Activated T-cell treated with anti-CD3 and anti-CD28 coated beads, Interleukin-2, amount 50 U/mL, for 1 hour (primary cell): ENCODE measurements at regions not wholly inside any gene's neighbourhood (a gene's known extent, or its start where the extent isn't known, plus 50 kb on each side); places are given as distances from the start of the nearest gene placed in this dataset.
A peak's percentile ranks its signal among the peaks of the same experiment; 100 is the strongest.

Experiments
- DNase-seq: peaks from one replicate; pipeline ENCODE4 v3.0.0-alpha.2; 2020

DNA sequence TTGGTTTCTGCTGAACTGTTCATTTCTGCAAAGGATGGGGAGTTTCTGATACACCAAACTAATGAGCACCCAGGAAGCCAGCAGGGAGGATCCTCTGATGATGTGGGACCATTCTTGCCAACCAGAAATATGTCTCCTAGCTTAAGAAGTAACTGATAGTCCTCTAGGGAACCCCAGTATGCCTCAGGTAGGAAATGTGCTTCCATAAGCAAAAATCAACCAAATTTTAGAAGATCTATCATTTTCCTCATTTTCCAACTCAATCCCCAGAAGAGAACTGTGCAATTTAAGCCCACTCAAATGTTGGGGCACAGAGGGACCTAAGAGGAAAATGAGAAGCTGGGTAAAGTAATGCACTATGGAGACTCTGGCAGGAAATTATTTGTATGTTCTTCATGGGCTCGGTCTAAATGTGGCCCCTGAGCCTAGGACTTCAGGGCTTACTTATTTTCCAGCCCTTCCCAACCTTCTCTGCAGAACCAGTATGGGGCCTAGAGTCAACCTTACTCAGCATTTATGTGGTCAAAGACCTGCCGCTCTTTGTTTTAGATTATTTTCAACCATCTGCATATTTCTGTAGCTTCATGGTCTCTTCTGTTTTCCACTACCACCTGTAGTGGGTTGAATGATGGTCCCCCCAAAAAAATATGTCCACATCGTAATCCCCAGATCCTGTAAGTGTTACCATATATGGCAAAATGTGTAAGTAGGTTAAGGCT is 359.8 kb upstream of the CDH4 start:
- no peak for DNase-seq

DNA sequence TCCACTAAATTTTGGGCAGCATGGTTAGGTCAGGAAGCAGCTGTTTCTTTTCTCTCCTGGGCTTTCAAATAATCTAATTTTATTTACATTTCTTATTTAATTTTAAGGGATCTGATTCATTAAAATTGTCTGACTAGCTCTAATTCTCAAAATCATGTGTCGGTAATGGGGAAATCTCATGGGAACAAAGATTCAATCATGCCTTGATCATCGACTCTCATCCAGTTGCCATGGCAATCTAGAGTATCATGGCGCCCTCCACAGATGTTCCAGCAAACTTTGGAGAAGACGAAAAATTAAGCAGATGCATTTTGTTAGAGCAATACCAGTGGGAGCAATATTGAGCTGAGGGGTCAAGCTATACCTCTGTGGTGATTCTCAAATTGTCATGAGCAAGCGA is 358.0 kb upstream of the CDH4 start:
- DNase-seq = no peak

DNA sequence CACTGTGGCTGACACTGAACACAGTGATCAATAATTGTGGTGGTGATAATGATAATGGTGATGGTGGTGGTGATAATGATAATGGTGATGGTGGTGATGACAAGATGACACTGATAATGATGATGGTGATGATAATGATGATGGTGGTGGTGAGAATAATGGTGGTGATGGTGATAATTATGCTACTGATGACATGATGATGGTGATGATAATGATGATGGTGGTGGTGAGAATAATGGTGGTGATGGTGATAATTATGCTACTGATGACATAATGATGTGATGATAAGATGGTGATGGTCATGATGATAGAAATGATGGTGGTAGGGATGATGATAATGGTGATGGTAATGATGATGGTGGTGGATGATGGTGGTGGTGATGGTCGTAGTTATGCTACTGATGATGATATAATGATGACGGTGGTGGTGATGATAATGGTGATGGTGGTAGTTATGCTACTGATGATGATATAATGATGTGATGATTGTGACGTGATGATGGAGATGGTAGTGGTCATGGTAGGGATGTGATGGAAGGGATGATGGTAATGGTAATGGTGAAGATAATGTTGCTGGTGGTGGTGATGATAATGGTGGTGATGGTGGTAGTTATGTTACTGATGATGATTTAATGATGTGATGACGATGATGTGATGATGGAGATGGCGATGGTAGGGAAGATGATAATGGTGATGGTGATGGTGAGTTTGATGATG is 356.5 kb upstream of the CDH4 start:
- DNase-seq = no peak

DNA sequence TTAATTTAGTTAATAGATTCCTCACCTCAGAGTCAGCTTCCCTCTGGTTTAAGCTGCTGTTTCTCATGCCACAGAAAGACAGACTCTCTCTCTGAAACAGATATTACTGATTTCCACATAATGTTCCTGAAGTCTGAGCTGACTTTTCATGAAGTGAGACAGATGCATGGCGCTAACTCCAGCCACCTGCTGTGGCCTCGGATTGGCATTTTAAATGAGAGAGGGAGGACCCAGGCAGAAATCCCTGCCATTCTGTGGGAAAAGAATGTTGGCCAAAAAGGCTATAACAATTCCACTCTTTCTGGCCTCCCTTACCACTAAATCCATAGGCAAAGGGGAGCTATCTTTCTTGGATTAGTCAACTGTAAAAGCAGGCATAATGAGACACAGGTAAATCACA is 354.1 kb upstream of the CDH4 start:
- DNase-seq = no peak

DNA sequence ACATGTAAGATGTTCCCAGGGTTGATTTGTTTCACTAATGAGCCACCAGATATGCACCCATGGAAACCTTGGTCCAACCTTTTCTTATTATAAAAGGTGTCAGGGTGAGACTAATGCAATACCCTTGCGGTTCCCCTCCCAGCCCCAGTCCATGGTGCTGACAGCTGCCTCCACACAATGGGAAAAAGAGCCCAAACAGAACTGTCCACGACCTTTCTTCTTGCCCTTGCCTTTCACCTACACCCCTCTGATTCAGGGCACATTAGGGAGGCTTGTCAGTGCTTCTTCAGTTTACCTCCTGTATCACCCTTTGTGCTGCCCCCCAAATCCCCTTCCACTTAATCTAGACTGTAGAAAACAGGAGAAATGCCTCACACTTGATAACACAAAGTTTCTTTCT is 352.7 kb upstream of the CDH4 start:
- no peak for DNase-seq

DNA sequence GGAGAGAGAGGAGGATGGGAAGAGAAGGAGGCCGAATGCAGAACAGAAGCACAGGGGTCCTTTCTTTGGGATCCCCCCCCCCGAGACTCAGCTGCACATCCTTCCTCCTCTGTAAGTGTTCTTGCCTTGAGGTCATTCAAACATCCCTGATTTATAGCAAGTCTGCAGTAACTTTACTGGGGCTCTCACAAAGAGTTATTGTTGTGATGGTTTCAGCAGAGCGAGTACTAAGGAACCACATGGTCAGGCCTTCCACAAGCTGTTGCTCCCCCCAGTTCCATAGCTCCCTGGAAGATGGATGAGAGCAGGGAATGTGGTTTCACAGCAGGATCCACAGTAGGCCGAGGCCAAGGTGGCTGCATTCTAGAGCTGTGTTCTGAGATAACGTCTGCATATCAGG is 351.4 kb upstream of the CDH4 start:
- no peak for DNase-seq

DNA sequence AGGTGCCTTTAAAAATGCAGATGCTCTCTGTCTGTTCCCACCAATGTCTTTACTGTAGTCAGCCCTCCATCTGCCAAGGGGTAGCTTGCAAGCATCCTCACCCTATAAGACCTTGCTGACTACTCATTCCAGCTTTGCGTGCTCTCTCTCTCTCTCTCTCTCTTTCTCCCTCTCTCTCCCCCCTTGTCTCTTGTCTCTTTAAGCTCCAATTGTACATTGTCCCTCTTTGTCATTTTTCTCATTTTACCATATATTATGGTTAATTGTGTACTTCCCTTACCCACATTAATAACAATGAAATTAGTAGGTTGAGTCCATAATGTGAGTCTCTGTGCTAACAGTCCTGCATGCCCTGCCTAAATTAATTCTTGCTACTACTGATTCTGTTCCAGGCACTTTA is 350.2 kb upstream of the CDH4 start:
- no peak for DNase-seq

DNA sequence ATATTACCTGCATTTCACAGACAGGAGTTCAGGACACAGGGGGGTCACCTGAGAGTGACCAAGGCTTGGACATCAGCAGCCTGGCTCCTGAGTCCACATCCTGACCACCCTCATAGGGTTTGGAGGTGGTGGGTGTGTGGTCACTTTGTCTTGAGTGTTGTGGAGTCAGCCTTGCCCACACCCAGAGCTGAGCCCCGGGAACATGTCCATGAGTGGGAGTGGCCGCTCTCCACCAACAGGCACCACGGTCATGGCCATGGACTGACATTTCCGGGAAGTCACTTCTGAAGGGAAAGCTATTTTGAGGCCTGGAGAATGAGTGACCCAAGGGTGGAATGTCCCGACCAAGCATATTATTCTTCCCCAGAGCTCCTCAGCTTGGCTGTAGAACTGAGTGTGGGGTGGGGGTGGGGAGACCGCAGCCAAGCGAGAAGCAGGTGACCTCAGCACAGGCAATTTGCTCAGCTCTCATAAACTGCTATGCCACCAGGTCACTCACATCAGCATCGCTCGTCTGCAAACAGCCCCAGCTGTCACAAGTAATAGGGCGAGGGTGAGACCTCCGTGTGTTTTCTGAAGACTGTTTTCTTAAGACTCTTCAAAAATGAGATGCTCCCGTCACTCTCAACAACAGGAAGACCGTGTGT is 348.6 kb upstream of the CDH4 start:
- DNase-seq = no peak

DNA sequence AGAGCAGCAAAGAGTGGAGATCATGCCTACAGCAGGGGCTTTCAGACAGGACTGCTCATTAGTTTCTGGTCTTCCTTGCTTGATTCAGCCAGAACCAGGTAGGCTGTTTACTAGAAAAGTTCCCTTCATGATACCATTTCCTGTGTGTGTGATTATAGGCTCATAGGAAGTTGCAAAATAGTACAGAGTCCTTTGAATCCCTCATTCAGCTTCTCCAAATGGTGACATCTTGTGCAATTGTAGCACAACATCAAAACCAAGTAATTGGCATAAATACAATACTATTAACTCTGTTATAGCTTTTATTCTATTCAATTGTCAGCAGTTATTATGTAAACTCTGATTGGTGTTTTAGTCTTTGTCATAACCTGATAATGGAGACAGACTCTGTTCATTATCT is 347.3 kb upstream of the CDH4 start:
- DNase-seq = no peak

DNA sequence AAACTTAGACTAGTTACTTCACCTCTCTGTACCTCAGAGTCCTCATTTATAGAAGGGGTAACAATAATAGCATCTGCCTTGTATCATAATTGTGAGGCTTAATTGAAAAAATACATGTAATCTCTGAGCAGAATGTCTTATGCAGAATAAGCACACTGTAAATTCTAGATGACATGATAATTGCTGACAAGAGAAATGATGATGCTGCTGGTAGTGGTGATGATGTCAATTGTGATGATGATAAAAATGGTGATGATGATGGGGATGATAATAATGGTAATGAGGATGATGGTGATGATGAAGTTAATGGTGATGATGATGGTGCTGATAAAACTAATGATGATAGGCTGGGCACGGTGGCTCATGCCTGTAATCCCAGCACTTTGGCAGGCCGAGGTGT is 346.1 kb upstream of the CDH4 start:
- no peak for DNase-seq

DNA sequence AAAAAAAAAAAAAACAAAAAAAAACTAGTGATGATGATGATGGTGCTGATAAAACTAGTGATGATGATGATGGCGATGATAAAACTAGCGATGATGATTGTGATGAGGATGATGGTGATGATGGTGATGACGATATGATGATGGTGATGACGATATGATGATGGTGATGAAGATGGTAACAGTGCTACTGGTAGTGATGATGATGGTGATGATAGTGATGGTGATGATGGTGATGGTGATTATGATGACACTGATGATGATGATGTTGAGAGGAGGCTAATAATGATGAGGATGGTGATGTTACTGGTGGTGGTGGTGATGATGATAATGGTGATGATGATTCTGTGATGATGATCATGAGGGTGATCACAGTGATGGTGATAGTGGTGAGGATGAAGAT is 345.5 kb upstream of the CDH4 start:
- no peak for DNase-seq

DNA sequence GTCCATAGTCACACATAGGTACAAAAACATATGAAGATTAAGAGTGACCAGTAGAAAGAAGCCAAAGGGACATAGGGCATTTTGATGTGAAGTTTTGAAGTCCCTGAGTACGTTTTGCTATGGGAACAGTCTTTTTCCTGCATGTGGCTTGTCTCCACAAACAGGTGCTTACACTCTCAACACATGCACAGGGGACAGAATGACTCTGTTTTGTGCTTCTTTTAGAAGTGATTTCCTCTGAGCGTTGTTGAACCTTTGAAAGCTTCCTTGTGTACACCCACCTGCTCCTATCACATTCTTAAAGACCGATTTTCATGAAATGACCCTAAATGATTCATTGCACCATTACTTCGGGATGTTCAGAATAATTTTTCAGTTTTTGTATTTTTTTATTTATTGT is 338.8 kb upstream of the CDH4 start:
- DNase-seq = no peak

DNA sequence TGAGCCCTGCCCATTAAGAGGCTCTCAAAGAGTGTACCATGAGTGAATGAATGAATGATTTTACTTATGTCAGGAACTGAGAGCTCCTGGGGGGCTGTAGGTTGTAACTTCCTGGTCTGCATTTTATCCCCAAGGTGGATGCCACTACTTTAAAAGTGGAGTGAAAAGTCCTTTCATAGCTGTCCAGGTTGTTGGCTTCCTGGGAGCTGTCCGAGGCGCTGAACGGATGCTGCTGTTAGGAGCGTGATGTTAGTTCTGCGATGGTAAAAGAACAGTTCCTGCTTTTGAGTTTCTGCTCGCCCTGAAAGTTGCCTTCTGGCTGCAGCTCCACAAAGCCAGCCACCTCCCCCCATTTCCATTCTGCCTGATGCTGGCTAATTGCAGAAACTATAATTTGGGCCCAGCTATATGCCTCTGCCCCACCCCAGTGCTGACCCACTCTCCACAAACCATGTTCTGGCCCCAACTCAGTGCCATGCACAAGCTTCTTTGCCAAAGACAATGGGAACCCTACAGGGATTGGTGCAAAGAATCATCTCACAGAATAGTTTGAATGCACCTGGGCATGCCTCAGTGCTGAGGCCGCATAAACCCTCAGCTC is 330.9 kb upstream of the CDH4 start:
- peak; percentile 21 for DNase-seq

DNA sequence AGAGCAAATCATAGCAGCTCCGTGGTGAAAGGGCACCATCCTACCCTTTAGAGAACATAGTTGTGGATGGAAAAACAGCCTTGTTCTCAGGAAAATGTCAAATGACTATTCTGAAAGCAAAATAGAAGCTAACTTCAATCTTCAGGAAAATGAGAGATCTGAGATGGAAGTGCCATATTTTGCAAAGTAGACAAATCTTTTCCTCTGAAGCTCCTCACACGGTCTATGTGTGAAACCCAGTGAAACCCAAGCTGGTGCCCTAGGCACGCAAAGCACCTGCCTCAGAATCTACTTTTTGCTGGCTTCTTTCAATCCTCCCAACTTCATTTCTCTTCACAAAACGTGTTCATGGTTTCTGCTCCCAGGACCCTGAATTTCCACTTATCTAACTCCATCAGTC is 325.2 kb upstream of the CDH4 start:
- no peak for DNase-seq

DNA sequence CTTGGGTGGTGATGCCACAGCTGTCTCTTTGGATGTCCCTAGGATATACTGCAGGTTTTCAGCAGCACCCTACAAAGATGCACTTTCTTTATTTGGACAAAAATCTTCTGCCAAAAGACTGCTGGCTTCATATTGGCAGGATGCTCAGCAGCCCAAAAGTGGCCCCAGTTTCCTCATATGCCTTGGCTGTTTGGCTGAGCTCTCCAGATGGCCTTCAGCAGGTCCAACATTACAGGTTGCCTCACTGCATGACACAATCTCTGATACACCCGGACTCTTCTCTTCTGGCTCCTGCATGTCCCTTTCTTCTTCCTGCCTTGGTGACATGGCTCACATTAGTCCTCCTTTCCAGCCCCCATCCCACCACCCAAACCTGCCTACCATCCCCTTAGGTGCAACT is 323.7 kb upstream of the CDH4 start:
- DNase-seq = no peak

DNA sequence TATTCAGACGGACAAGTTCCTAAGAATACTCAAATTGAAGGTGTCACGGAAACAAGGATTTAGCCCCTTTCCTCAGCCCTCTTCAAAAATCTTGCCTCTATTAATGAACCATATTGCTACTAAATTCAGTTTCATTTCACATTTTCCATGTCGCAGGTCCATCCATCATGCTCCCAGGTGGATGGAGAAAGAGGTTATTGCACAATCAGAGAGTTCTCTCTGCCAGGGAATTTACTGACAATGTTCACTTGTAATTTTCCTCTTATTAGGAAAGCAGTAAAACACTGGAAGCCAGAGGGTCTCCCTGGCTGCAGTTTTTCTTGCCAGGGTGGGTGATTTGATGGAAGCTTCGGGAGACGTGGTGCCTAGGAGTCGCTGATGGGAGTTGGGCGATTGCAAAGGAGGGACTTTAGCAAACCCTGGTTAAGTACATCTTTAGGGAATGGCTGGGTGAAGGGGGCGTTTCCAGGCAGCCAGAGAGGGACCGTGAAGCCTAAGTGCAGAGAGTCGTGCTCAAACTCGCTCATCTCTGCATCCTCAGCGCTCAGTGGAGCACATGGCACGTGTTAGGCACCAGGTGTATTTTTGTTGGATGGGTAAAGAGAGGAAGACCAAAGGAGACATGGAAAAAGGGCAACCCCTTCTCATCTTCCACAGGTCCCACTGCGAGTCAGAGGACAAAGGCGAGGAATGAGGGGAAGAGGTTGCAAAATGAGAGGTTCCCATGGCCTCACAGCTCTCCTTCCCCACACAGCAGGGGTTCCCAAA is 321.9 kb upstream of the CDH4 start:
- no peak for DNase-seq

DNA sequence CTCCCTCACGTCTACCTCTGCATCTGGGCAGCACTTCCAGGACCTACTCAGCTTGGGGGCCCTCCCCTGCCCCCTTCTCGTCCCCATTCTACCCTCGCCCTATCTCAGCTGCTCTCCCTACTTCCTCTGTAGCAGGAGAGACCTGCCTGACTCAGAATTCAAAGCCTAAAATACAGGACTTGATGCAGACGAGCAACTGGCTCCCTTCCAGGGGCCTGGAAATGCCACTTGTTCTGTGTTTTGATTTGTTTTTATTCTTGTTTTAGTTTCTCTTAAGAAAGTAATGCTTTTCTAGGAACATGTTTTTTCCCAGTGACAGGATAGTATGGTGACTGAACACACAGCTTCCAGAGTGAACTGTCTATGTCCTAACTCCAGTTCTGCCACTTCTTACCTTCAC is 320.4 kb upstream of the CDH4 start:
- DNase-seq = no peak

DNA sequence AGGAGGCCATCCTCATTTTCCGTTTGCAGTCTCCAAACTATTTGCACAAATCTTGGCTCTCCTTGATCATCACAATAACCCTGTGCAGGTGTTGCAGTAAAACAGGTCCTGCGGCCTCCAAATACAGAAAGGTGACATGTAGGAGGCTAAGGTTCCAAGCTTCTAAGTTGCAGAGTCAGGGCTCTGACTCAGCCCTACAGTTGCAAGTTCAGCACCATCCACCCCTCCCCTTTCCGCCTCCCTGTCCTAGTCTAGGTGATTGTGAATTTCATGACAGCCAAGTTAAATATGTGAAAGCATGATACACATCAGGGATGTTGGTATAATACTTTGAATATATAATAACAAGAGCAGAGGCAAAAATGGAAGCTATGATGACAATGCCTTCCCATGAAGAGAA is 317.3 kb upstream of the CDH4 start:
- DNase-seq = no peak

DNA sequence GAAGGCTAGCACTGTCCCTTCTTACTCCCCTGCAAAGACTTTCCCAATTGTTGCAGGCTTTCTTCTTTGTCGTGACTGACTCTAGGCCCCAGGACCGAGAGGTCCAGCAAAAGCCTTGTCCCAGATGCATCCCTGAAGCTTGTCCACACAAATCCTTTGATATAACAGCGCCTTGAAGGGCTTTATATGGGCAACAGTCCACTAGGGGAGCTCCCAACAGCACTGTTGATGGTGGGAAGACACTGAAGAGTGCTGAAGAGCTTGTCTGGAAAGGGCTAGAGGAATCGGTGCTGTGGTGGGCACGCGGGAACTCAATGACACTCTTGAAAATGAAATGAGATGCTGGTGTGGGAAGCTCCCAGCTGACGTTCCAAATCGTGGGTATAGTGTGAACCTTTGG is 316.1 kb upstream of the CDH4 start:
- no peak for DNase-seq

DNA sequence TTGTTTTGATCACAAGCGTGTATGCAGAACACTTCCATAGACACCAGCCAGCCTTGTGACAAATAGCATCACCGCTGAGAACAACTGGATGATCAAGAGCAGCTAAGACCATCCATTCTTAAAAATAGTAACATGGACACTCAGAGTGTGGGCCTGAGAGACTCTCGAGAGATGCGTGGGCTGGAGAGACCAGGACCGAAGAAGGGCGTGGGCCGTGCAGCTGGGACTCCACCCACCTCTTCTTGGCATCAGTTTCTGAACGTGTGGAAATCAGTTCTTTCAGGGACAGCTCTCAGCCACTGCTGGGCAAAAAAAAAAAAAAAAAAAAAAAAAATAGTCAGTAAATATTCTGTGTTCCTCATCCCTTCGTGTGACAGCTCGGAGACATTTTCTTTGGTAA is 314.5 kb upstream of the CDH4 start:
- no peak for DNase-seq

DNA sequence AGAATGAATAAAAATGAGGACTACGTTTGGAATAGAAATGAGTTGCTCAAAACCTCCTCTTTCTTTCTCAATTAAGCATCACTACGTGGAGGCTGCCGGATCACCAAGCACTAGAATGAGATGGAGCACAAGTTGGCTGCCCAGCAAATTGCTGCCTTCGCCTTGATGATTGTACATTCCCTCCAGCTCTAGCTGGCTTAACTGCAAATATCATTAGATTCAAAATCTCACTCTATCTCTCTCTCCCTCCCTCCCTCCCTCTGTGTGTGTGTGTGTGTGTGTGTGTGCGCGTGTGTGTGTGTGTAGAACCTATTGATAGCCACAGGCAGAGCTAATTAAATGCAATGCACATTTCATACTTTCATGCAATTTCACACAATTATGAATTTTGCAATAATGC is 310.7 kb upstream of the CDH4 start:
- no peak for DNase-seq

DNA sequence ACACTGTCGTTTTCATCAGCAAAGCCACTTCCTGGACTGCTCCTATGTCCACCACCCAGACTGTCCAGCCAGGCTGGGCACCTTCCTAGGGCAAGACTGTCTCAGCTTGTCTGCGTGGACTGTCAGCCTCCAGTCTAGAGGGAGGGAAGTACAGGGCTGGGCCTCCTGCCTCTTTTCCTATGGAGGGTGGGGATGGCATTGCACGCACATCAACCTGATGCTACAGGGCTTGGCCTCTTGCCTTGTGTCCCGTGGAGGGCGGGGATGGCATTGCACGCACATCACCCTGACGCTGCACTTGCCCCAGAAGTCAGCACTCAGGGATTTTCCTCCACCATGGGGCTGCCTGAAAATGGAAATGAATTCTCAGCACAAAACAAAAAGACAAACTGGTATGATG is 304.2 kb upstream of the CDH4 start:
- no peak for DNase-seq

DNA sequence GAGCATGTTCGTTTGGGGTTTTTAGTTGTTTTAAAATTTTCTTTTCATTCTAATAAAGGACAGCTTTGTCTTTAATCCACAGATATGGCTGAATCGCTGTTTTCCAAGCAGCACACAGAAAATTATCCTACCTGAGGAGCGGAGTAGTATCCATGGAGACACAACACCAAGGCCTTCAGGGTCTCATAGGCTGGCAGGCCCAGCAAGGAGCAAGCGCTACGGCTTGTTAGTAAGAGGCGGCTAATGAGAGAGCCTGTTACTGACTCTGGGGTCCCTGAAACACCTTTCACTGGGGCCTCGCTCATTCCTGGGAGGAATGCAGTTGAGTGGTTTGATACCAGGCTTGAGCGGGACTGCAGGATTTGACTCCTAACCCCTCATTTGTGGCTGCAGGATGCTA is 303.8 kb upstream of the CDH4 start:
- DNase-seq = no peak
